ENCODE measurements at regions not wholly inside any gene's neighbourhood (a gene's known extent, or its start where the extent isn't known, plus 50 kb on each side); places are given as distances from the start of the nearest gene placed in this dataset.

DNA sequence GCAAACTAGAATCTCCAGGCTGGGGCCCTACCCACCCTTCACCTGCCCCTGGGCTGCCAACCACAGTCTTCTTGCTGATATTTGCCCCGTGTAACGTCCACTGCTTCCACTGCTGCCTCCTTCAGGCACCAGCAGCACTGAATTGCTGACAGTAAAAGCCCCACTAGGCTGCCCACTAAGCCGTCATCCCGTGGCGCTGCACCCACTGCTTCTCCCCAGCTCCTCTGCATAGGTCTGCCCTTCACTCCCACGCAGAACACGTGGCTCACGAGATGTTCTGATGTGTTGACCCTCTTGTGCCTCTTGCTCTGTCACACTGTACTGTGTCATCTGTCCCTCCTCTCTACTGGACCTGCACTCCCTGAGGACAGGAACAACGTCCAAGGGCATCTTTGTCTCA lies 86.3 kb upstream of the HIVEP1 start:
- DNase-seq, result no peak

DNA sequence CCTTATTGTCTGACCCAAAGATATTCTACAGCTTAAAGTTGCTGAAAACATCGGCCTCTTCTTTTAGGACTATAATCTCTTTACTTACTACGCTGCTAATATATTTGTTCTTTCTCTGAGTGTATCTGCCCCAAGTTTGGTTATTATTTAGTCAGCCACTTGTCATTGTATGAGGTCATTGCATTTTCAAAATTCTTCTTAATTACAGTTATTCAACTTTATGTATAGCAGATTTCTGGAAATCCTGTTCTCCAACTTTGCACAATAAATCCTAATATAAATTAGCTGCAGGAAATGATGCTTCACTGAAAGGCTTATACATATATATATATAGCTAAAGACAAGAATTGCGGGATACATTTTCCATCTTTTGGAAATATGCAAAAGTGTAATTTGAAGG lies 88.5 kb upstream of the HIVEP1 start:
- no peak for DNase-seq

DNA sequence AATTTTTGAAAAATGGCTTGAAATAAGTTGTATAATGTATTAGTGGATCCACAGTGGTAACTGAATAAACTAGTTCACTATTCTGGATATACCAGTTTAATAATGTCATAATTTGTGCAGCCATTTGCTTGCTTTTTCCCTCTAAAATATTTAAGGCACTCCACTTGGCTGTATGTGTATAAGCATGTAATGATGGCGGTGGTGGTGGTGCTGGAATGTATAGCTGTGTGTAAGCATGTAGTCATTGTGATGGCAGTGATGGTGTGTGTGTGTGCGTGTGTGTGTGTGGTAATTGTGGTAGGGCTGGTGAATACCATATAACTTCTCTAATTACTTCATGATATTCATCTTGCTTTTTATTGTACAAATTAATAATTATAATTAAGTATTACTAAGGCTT lies 89.2 kb upstream of the HIVEP1 start:
- DNase-seq, result no peak

GRCh38 chr6:11921751-11922150 lies 90.4 kb upstream of the HIVEP1 start:
- no peak for DNase-seq

GRCh38 chr6:11921017-11921438 lies 91.1 kb upstream of the HIVEP1 start:
- DNase-seq, result no peak

DNA sequence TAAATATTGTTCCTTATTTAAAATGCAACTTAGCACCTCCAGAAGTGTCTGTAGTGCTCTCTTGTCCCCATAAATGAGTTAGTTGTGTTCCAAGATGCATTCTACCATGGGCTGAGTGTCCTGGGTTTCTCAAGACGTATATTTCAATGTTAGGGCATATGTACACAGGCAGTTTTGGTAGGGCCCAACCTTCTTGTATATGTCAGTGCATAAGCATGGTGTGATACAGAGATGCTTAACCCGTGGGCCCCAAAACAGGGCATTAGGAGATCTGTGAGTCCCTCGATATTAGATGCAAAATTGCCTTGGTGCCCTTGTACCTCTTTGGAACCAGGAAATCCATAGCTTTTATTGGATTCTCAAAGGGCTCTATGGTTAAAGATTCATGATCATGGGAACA lies 91.5 kb upstream of the HIVEP1 start:
- DNase-seq, result no peak

- DNase-seq, result no peak
These were observed 92.2 kb upstream of the HIVEP1 start for GRCh38 chr6:11919771-11920440.

- no peak for DNase-seq
These were observed 93.1 kb upstream of the HIVEP1 start for GRCh38 chr6:11918739-11919605.

DNA sequence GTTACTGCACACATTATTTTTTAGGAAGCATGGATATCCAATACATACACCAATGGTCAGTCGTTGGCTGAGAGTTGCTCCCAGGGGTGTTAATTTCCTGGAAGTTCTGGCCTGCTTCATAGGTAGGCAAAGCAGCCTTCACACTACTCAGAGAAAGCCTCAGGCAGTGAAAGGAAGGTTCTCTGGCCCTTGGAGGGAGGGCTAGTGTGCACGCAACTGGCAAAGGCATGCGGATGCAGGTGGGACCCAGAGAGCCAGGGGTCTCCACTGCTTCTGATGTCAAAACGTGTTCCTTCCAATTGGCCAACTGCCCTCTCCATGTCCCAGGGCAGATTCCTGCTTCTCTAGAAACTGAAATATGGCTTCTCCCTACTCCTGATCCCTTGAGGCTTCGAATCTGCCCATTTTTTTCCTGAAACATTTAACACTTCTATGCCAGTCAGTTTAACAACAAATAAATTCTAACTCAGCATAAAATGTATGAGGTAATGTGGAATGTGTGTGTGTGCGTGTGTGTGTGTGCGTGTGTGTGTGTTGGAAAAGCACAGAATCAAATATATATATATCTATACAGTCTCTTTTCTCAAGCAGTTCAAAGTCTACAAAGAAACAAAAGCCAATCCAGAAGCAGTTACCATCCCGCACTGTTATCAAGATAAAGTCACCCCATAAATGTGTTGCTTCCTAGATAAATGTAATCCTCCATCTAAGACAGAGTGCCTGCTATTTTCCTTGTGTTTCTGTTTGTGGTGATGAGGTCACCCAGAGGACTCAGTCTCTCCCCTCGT lies 94.0 kb upstream of the HIVEP1 start:
- DNase-seq, result no peak

DNA sequence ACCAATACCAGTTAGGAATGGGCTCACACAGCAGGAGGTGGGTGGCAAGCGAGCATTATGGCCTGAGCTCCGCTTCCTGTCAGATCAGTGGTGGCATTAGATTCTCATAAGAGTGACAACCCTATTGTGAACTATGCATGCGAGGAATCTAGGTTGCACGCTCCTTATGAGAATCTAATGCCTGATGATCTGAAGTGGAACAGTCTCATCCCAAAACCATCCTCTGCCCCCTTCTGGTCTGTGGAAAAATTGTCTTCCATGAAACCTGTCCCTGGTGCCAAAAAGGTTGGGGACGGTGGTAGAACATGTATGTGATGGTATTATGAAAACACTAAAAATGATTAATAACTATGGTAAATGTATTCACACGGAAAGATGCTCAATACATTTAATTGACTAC lies 99.7 kb upstream of the HIVEP1 start:
- no peak for DNase-seq

GRCh38 chr6:11911538-11911937 lies 100.6 kb upstream of the HIVEP1 start:
- DNase-seq, result no peak

DNA sequence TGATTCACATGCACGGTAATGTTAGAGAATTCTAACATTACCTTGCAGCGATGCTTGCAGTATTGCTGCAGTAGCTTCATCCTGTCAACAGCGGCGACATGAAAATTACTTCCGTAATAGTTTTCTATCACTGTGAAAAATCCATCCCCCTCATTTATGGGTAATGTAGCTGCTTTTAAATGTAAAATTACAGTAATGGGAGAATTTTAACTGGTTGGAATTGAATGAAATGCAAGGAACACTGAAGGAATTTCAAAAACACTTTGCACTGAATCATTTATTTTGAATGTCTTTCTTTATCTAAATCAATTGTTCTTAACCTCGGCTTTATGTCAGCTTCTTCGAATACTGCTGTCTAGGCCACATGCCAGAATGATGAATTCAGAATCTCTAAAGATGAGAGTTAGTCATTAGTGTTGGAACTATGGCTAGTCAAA lies 102.4 kb upstream of the HIVEP1 start:
- no peak for DNase-seq

DNA sequence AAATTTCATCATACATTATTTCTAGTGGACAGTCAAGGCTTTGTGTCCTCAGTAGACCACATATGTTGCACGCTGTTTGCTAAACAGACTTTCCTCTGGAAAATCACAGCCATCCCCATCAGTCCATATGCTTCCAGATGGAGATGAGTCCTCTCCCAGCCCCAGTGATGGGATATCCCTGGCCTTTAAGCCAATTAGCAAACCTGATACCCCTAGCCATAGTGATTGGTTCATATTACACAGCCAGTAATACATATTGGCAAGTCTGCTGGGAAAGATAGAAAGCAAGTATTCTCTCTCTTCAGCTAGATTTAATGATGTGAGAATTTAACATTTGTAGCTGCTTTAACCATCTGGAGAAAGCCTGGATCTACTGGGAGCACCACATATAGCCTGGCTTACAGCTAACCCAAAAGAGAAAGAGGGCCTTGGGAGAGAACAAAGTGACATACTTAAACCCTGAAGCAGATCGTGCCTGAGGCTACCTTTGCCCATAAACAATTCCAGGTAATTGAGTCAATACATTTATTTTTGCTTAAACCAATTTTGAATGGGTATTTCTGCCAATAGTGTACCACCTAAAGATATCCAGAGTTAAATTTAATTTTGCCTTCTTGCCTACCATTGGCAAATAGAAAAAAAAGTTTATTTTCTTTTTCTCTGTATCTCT lies 103.5 kb upstream of the HIVEP1 start:
- no peak for DNase-seq

GRCh38 chr6:11903645-11904044 lies 108.5 kb upstream of the HIVEP1 start:
- DNase-seq, result no peak

DNA sequence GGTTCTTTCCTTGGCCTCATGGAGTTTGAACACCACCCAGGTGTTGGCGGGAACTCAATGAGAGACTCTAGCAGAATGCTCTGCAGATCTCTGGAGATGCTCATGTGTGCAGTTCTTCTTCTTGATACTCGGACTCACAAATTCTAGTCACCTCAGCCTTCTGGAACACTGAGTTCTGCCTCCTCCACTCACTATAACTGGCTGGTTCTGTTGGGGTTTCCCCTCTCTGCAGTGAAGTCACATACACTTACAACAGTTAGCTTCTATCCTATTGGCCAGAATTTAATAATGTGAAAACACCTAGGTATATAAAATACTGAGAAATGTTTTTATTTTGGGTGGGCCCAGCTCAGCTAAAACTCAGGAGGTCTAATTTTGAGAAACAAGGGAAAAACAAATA lies 109.6 kb upstream of the HIVEP1 start:
- no peak for DNase-seq

GRCh38 chr6:11900662-11901598 lies 111.2 kb upstream of the HIVEP1 start:
- DNase-seq, result no peak

- DNase-seq, result no peak
These were observed 112.5 kb upstream of the HIVEP1 start for GRCh38 chr6:11899645-11900044.

DNA sequence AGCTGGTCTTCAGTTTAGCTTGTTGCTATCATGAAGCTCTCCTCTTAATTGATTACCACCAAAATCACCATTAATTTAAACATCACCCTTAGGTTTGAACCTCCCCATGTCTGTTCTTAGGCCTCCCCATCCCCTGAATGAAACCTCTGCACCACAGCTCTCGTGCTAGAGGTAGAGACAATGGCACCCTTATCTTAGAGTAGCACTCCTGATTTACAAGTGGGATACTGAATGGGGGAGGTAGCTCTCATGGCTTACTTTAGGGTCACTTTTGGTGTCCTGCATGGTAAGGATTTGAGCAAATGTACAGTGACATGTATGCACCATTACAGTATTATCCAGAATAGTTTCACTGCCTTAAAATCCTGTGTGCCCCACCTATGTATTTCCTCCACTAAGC lies 115.6 kb upstream of the ADTRP start:
- DNase-seq, result no peak

- DNase-seq, result no peak
These were observed 112.9 kb upstream of the ADTRP start for GRCh38 chr6:11891547-11891946.

- no peak for DNase-seq
These were observed 112.2 kb upstream of the ADTRP start for GRCh38 chr6:11890849-11891248.

DNA sequence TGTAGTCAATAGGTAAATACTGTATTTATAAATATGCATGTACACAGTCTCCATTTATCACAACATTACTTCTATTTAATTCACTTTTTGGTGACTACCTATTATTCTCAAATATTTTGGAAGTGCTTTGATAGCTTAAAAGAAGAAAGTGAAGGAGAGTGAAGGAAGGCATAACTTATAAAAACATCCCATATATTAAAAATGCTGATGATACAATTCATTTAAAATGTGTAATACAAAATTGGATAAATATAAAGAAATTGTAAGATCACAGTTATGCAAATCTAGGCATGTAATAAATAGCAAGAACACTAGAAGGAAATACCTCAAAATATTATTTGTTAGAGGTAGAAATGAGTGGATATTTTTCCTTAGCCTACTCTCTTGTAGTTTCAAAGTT lies 111.6 kb upstream of the ADTRP start:
- DNase-seq, result no peak

- DNase-seq, result no peak
These were observed 111.0 kb upstream of the ADTRP start for GRCh38 chr6:11889572-11889971.

Data from NCI-H345 (cell line).